ENCODE measurements at regions not wholly inside any gene's neighbourhood (a gene's known extent, or its start where the extent isn't known, plus 50 kb on each side); places are given as distances from the start of the nearest gene placed in this dataset.

GRCh38 chr2:79327460-79327859 lies 167.9 kb upstream of the REG3A start:
- H3K36me3 ChIP-seq: no peaks in the 10 kb centered on the region
- no peaks in the 10 kb centered on the region for H3K27me3 ChIP-seq (replicated peaks in 1 of 7)
- H3K4me3 ChIP-seq: no peak overlapping the region
- H3K9me3 ChIP-seq: peaks cover 0 to 5% (median 0%) of the 10 kb centered on the region in 8 donors
- TF ChIP-seq POLR2A (IDR thresholded peaks at IDR 0.05) (no peak), CTCF (IDR thresholded peaks at IDR 0.05 in 8 of 11, conservative IDR thresholded peaks at IDR 0.05 in 3 of 11) (no peak), POLR2AphosphoS5 (IDR thresholded peaks at IDR 0.05) (no peak)
- no peak for DNase-seq
- no peak overlapping the region for H3K27ac ChIP-seq
- intact Hi-C loops (cut with DNase I; ENCODE audit: low total_unique reads): no loop called here
- no peaks in the 10 kb centered on the region for H3K4me1 ChIP-seq

- Histone ChIP-seq H3K36me3 (no peaks in the 10 kb centered on the region), H3K4me3 (no peak overlapping the region), H3K4me1 (no peaks in the 10 kb centered on the region), H3K27ac (no peak overlapping the region), H3K9me3 (peaks cover 0 to 4% (median 0%) of the 10 kb centered on the region in 8 donors), H3K27me3 (replicated peaks in 1 of 7) (no peaks in the 10 kb centered on the region)
- intact Hi-C loops (cut with DNase I; ENCODE audit: low total_unique reads): no loop called here
- no peak for DNase-seq
- TF ChIP-seq CTCF (IDR thresholded peaks at IDR 0.05 in 8 of 11, conservative IDR thresholded peaks at IDR 0.05 in 3 of 11) (no peak), POLR2A (IDR thresholded peaks at IDR 0.05) (no peak), POLR2AphosphoS5 (IDR thresholded peaks at IDR 0.05) (no peak)
- WGBS, 5 donors: 80 to 94% (median 89%) methylated on average over 1 of the region's 1 CpG
Measured at GRCh38 chr2:79320871-79321270, 161.3 kb upstream of the REG3A start.

GRCh38 chr2:79294994-79295393 lies 135.4 kb upstream of the REG3A start:
- no peaks in the 10 kb centered on the region for H3K36me3 ChIP-seq
- no peaks in the 10 kb centered on the region for H3K27me3 ChIP-seq (replicated peaks in 1 of 7)
- no peak for DNase-seq
- H3K4me3 ChIP-seq: no peak overlapping the region
- H3K4me1 ChIP-seq: no peaks in the 10 kb centered on the region
- intact Hi-C loops (cut with DNase I; ENCODE audit: low total_unique reads): no loop called here
- 56 to 82% (median 78%) methylated on average over 2 of the region's 2 CpGs for WGBS, 5 donors
- no peak overlapping the region for H3K27ac ChIP-seq
- TF ChIP-seq POLR2A (IDR thresholded peaks at IDR 0.05): no peak
- peaks cover 0 to 4% (median 0%) of the 10 kb centered on the region in 8 donors for H3K9me3 ChIP-seq

GRCh38 chr2:79292958-79293315 lies 133.4 kb upstream of the REG3A start:
- Histone ChIP-seq H3K36me3 (no peaks in the 10 kb centered on the region), H3K4me1 (no peaks in the 10 kb centered on the region), H3K27me3 (replicated peaks in 1 of 7) (no peaks in the 10 kb centered on the region), H3K27ac (no peak overlapping the region), H3K4me3 (no peak overlapping the region), H3K9me3 (peaks cover 0 to 18% (median 0%) of the 10 kb centered on the region in 8 donors)
- no peak for TF ChIP-seq POLR2A (IDR thresholded peaks at IDR 0.05)
- no peak for TF ChIP-seq POLR2AphosphoS5 (IDR thresholded peaks at IDR 0.05)
- no peak for TF ChIP-seq CTCF (IDR thresholded peaks at IDR 0.05 in 8 of 11, conservative IDR thresholded peaks at IDR 0.05 in 3 of 11)
- WGBS, 5 donors: 69 to 82% (median 75%) methylated on average over 1 of the region's 1 CpG
- no peak for DNase-seq
- intact Hi-C loops (cut with DNase I; ENCODE audit: low total_unique reads): no loop called here
